HEK293 (cell line): ENCODE measurements at regions not wholly inside any gene's neighbourhood (a gene's known extent, or its start where the extent isn't known, plus 50 kb on each side); places are given as distances from the start of the nearest gene placed in this dataset.

Experiments
- CTCF ChIA-PET: fragments of 350-600 bp; formaldehyde crosslinking; extraction: SDS; loops from one replicate; lab custom pipeline; 2021; ENCODE audit warnings: antibody characterized with exemption; lab: Yijun Ruan, JAX
- POLR2A ChIA-PET: fragments of 300-600 bp; formaldehyde crosslinking; extraction: SDS; loops from one replicate; lab custom pipeline; 2020; ENCODE audit warnings: antibody characterized with exemption, inconsistent platforms; lab: Yijun Ruan, JAX
- H3K27ac ChIP-seq: fragments of 200-500 bp; sonication (Bioruptor generic); 2 replicates; pipeline ENCODE4 v1.5.1; 2014; ENCODE audit warnings: low read depth, low read length, control low read depth, inconsistent platforms; ENCODE audit errors: extremely low read depth
- H3K36me3 ChIP-seq, 2 experiments: fragments of 200-500 bp in 1 of 2; sonication (Bioruptor generic) in 1 of 2; 1 replicate in 1 of 2; 2 replicates in 1 of 2; pipeline ENCODE4 v1.5.1; 2014 to 2017; ENCODE audit warnings: inconsistent platforms in 2 of 2, low read length in 2 of 2; ENCODE audit not compliant: control insufficient read depth in 2 of 2, insufficient read depth in 1 of 2
- H3K4me1 ChIP-seq: fragments of 200-500 bp; sonication (Bioruptor generic); 2 replicates; pipeline ENCODE4 v1.5.1; 2014; ENCODE audit warnings: mild to moderate bottlenecking, low read length, inconsistent platforms; ENCODE audit not compliant: control insufficient read depth, insufficient read depth
- H3K4me3 ChIP-seq: 2 replicates; pipeline ENCODE4 v1.5.1; 2011; ENCODE audit warnings: low read depth, mild to moderate bottlenecking, control low read depth, low read length, moderate library complexity
- H3K9me3 ChIP-seq: fragments of 200-500 bp; sonication (Bioruptor generic); 2 replicates; pipeline ENCODE4 v1.5.1; 2014; ENCODE audit warnings: low read depth, low read length, inconsistent platforms; ENCODE audit not compliant: control insufficient read depth, insufficient read depth
- BCL11B ChIP-seq: fragments of 450-650 bp; formaldehyde crosslinking; IDR thresholded peaks from 2 replicates; pipeline ENCODE4 v1.5.1; 2016; ENCODE audit warnings: low read depth, missing biosample characterization, missing genetic modification characterization
- EGR2 ChIP-seq: fragments of 450-650 bp; formaldehyde crosslinking; IDR thresholded peaks from 2 replicates; pipeline ENCODE4 v1.5.1; 2016; ENCODE audit warnings: low read depth, missing biosample characterization, missing genetic modification characterization
- GLI4 ChIP-seq: fragments of 450-650 bp; formaldehyde crosslinking; IDR thresholded peaks from 2 replicates; pipeline ENCODE4 v1.5.1; 2016; ENCODE audit warnings: missing biosample characterization, missing genetic modification characterization
- KLF9 ChIP-seq: fragments of 450-650 bp; formaldehyde crosslinking; IDR thresholded peaks from 2 replicates; pipeline ENCODE4 v1.5.1; 2016; ENCODE audit warnings: missing biosample characterization, missing genetic modification characterization, low read depth
- MZF1 ChIP-seq: fragments of 450-650 bp; formaldehyde crosslinking; IDR thresholded peaks from 2 replicates; pipeline ENCODE4 v1.5.1; 2017; ENCODE audit warnings: missing biosample characterization, missing genetic modification characterization, borderline replicate concordance
- SCRT2 ChIP-seq: fragments of 450-650 bp; formaldehyde crosslinking; IDR thresholded peaks from 2 replicates; pipeline ENCODE4 v1.5.1; 2016; ENCODE audit warnings: missing biosample characterization, missing genetic modification characterization
- SP3 ChIP-seq: fragments of 450-650 bp; formaldehyde crosslinking; IDR thresholded peaks from 2 replicates; pipeline ENCODE4 v1.5.1; 2016; ENCODE audit warnings: missing biosample characterization, missing genetic modification characterization
- TRIM28 ChIP-seq: IDR thresholded peaks from 2 replicates; pipeline ENCODE4 v1.6.1; 2011; ENCODE audit warnings: low read length, control low read depth, borderline replicate concordance
- ZBTB8A ChIP-seq: fragments of 450-650 bp; formaldehyde crosslinking; IDR thresholded peaks from 2 replicates; pipeline ENCODE4 v1.5.1; 2016; ENCODE audit warnings: missing biosample characterization, missing genetic modification characterization
- ZNF10 ChIP-seq: fragments of 450-650 bp; formaldehyde crosslinking; IDR thresholded peaks from 2 replicates; pipeline ENCODE4 v1.5.1; 2017; ENCODE audit warnings: missing biosample characterization, missing genetic modification characterization
- ZNF155 ChIP-seq: fragments of 450-650 bp; formaldehyde crosslinking; IDR thresholded peaks from 2 replicates; pipeline ENCODE4 v1.5.1; 2016; ENCODE audit warnings: missing biosample characterization, missing genetic modification characterization
- ZNF16 ChIP-seq: fragments of 450-650 bp; formaldehyde crosslinking; IDR thresholded peaks from 2 replicates; pipeline ENCODE4 v1.5.1; 2016; ENCODE audit warnings: low read depth, missing biosample characterization, missing genetic modification characterization
- ZNF175 ChIP-seq: fragments of 450-650 bp; formaldehyde crosslinking; IDR thresholded peaks from 2 replicates; pipeline ENCODE4 v1.5.1; 2016; ENCODE audit warnings: missing biosample characterization, missing genetic modification characterization
- ZNF2 ChIP-seq: fragments of 450-650 bp; formaldehyde crosslinking; IDR thresholded peaks from 2 replicates; pipeline ENCODE4 v1.5.1; 2016; ENCODE audit warnings: missing biosample characterization, missing genetic modification characterization
- ZNF202 ChIP-seq: fragments of 450-650 bp; formaldehyde crosslinking; IDR thresholded peaks from 2 replicates; pipeline ENCODE4 v1.5.1; 2016; ENCODE audit warnings: missing biosample characterization, missing genetic modification characterization, borderline replicate concordance
- ZNF23 ChIP-seq: fragments of 450-650 bp; formaldehyde crosslinking; IDR thresholded peaks from 2 replicates; pipeline ENCODE4 v1.5.1; 2016; ENCODE audit warnings: missing biosample characterization, missing genetic modification characterization, borderline replicate concordance
- ZNF302 ChIP-seq: fragments of 450-650 bp; formaldehyde crosslinking; IDR thresholded peaks from 2 replicates; pipeline ENCODE4 v1.5.1; 2016; ENCODE audit warnings: missing biosample characterization, missing genetic modification characterization, low read depth
- ZNF341 ChIP-seq: fragments of 450-650 bp; formaldehyde crosslinking; IDR thresholded peaks from 2 replicates; pipeline ENCODE4; 2016; ENCODE audit warnings: low read depth, missing biosample characterization, missing genetic modification characterization
- ZNF404 ChIP-seq: fragments of 450-650 bp; formaldehyde crosslinking; IDR thresholded peaks from 2 replicates; pipeline ENCODE4 v1.5.1; 2017; ENCODE audit warnings: missing biosample characterization, missing genetic modification characterization
- ZNF416 ChIP-seq: fragments of 450-650 bp; formaldehyde crosslinking; IDR thresholded peaks from 2 replicates; pipeline ENCODE4 v1.5.1; 2016; ENCODE audit warnings: missing biosample characterization, missing genetic modification characterization
- ZNF426 ChIP-seq: fragments of 450-650 bp; formaldehyde crosslinking; IDR thresholded peaks from 2 replicates; pipeline ENCODE4 v1.5.1; 2017; ENCODE audit warnings: missing biosample characterization, missing genetic modification characterization, mild to moderate bottlenecking, inconsistent platforms, moderate library complexity
- ZNF561 ChIP-seq: fragments of 450-650 bp; IDR thresholded peaks from 2 replicates; pipeline ENCODE4 v1.5.1; 2018; ENCODE audit warnings: missing biosample characterization, missing genetic modification characterization, borderline replicate concordance
- ZNF623 ChIP-seq: fragments of 450-650 bp; formaldehyde crosslinking; IDR thresholded peaks from 2 replicates; pipeline ENCODE4 v1.5.1; 2016; ENCODE audit warnings: missing biosample characterization, missing genetic modification characterization
- ZNF629 ChIP-seq: fragments of 450-650 bp; formaldehyde crosslinking; IDR thresholded peaks from 2 replicates; pipeline ENCODE4 v1.5.1; 2017; ENCODE audit warnings: missing biosample characterization, missing genetic modification characterization
- ZNF660 ChIP-seq: fragments of 450-650 bp; IDR thresholded peaks from 2 replicates; pipeline ENCODE4 v1.5.1; 2018; ENCODE audit warnings: missing biosample characterization, mild to moderate bottlenecking, missing genetic modification characterization
- ZNF701 ChIP-seq: fragments of 450-650 bp; formaldehyde crosslinking; IDR thresholded peaks from 2 replicates; pipeline ENCODE4 v1.5.1; 2016; ENCODE audit warnings: missing biosample characterization, missing genetic modification characterization
- ZNF768 ChIP-seq: fragments of 450-650 bp; formaldehyde crosslinking; IDR thresholded peaks from 2 replicates; pipeline ENCODE4 v1.5.1; 2018; ENCODE audit warnings: missing biosample characterization, mild to moderate bottlenecking, missing genetic modification characterization
- TF ChIP-seq, protein P1 (sequence below): fragments of 450-650 bp; formaldehyde crosslinking; IDR thresholded peaks from 2 replicates; pipeline ENCODE4 v1.5.1; 2016; ENCODE audit warnings: missing biosample characterization, missing genetic modification characterization, low read depth
- TF ChIP-seq, protein P2 (sequence below): fragments of 450-650 bp; formaldehyde crosslinking; IDR thresholded peaks from 2 replicates; pipeline ENCODE4 v1.5.1; 2016; ENCODE audit warnings: missing biosample characterization, missing genetic modification characterization
- TF ChIP-seq, protein P3 (sequence below): fragments of 450-650 bp; formaldehyde crosslinking; IDR thresholded peaks from 2 replicates; pipeline ENCODE4; 2016; ENCODE audit warnings: missing biosample characterization, missing genetic modification characterization

DNA sequence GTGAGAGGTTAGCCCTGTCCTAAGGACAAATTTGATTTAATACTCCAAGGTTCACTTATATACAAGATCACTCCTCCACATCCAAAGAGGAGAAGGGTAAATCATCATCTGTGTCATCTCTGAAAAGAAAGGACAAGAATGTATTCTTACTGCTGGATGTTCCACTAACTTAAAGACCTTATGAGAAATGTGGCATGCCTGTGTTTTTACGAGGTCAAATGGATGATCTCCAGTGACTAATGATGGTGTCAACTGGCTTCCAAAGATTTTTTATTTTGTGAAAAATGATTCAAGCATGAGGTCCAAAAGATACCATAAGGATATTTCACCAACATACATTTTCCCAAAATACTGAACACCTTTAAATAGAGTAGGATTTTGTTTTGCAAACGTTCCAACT is 143.4 kb downstream of the PTCHD1 start:
- TF ChIP-seq SP3 (tag by site-specific recombination) (no peak), ZNF561 (tag by site-specific recombination) (no peak), ZNF701 (tag by site-specific recombination) (no peak), ZNF175 (no peak), ZNF426 (tag by site-specific recombination) (no peak), ZNF202 (tag by site-specific recombination) (no peak), ZNF302 (tag by site-specific recombination) (no peak), KLF9 (tag by site-specific recombination) (no peak), EGR2 (no peak), ZNF768 (no peak), ZNF629 (tag by site-specific recombination) (no peak), ZNF16 (no peak)
- TF ChIP-seq, protein P1, sequence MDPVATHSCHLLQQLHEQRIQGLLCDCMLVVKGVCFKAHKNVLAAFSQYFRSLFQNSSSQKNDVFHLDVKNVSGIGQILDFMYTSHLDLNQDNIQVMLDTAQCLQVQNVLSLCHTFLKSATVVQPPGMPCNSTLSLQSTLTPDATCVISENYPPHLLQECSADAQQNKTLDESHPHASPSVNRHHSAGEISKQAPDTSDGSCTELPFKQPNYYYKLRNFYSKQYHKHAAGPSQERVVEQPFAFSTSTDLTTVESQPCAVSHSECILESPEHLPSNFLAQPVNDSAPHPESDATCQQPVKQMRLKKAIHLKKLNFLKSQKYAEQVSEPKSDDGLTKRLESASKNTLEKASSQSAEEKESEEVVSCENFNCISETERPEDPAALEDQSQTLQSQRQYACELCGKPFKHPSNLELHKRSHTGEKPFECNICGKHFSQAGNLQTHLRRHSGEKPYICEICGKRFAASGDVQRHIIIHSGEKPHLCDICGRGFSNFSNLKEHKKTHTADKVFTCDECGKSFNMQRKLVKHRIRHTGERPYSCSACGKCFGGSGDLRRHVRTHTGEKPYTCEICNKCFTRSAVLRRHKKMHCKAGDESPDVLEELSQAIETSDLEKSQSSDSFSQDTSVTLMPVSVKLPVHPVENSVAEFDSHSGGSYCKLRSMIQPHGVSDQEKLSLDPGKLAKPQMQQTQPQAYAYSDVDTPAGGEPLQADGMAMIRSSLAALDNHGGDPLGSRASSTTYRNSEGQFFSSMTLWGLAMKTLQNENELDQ (tag by site-specific recombination) = no peak
- TF ChIP-seq, protein P2, sequence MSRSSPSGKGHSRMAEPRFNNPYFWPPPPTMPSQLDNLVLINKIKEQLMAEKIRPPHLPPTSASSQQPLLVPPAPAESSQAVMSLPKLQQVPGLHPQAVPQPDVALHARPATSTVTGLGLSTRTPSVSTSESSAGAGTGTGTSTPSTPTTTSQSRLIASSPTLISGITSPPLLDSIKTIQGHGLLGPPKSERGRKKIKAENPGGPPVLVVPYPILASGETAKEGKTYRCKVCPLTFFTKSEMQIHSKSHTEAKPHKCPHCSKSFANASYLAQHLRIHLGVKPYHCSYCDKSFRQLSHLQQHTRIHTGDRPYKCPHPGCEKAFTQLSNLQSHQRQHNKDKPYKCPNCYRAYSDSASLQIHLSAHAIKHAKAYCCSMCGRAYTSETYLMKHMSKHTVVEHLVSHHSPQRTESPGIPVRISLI (tag by site-specific recombination) = no peak
- no peaks in the 10 kb centered on the region for H3K4me1 ChIP-seq
- H3K4me3 ChIP-seq = no peak overlapping the region
- H3K27ac ChIP-seq = no peak overlapping the region
- no peaks in the 10 kb centered on the region for H3K9me3 ChIP-seq
- POLR2A ChIA-PET = no interaction called here
- CTCF ChIA-PET = no interaction called here
- no peaks in the 10 kb centered on the region for H3K36me3 ChIP-seq

DNA sequence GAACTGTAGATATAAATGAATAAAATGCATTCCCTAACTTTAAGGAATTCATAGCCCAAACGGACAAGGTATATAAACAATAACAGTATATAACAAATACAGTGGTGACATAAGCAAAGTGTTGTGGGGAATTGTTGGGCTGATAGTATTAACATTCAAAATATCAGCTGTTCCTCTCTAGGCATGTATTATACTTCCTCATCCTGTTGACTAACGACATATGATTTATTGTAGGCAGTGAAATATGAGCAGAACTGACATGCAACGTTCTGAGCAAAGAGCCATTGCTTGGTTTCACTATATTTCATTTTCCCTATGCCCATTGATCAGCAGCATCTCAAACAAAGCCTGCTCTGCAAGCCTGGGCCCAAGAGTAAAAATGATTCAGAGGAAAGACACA is 143.9 kb downstream of the PTCHD1 start:
- no peak for TF ChIP-seq ZNF2 (tag by site-specific recombination)
- TF ChIP-seq GLI4 = no peak
- no peak for TF ChIP-seq ZNF10 (tag by site-specific recombination)
- no peak for TF ChIP-seq SCRT2
- no peak for TF ChIP-seq MZF1 (tag by site-specific recombination)
- TF ChIP-seq ZNF155 (tag by site-specific recombination) = no peak
- no peak for TF ChIP-seq ZBTB8A (tag by site-specific recombination)
- TF ChIP-seq ZNF404 (tag by site-specific recombination) = no peak
- no peak for TF ChIP-seq ZNF23 (tag by site-specific recombination)
- TF ChIP-seq ZNF660 (tag by site-specific recombination) = no peak
- no peak for TF ChIP-seq TRIM28
- TF ChIP-seq ZNF416 (tag by site-specific recombination) = no peak
- no peak for TF ChIP-seq ZNF623
- TF ChIP-seq, protein P3, sequence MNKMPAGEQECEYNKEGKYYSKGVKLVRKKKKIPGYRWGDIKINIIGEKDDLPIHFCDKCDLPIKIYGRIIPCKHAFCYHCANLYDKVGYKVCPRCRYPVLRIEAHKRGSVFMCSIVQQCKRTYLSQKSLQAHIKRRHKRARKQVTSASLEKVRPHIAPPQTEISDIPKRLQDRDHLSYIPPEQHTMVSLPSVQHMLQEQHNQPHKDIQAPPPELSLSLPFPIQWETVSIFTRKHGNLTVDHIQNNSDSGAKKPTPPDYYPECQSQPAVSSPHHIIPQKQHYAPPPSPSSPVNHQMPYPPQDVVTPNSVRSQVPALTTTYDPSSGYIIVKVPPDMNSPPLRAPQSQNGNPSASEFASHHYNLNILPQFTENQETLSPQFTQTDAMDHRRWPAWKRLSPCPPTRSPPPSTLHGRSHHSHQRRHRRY (tag by site-specific recombination) = no peak
- no peak for TF ChIP-seq ZNF341 (tag by site-specific recombination)
- TF ChIP-seq BCL11B (tag by site-specific recombination) = no peak

More for the DNA sequence above, 143.9 kb downstream of the PTCHD1 start:
- Histone ChIP-seq H3K4me3 (no peak overlapping the region), H3K9me3 (no peaks in the 10 kb centered on the region), H3K4me1 (no peaks in the 10 kb centered on the region), H3K36me3 (no peaks in the 10 kb centered on the region), H3K27ac (no peak overlapping the region)
- ChIA-PET POLR2A (no interaction called here), CTCF (no interaction called here)
